GM19324 (cell line): ENCODE measurements at regions not wholly inside any gene's neighbourhood (a gene's known extent, or its start where the extent isn't known, plus 50 kb on each side); places are given as distances from the start of the nearest gene placed in this dataset.

Source experiments
- ATAC-seq: cut with Tn5 transposase; IDR thresholded peaks from one replicate; pipeline ENCODE4 v1.9.1; 2021; ENCODE audit warnings: mild to moderate bottlenecking, moderate library complexity; ENCODE audit not compliant: unreplicated experiment, low FRiP score

- no peak for ATAC-seq
These were observed 176.8 kb downstream of the HHIPL2 start for GRCh38 chr1:222370913-222371675.

GRCh38 chr1:222370081-222370912 lies 177.6 kb downstream of the HHIPL2 start:
- no peak for ATAC-seq

- ATAC-seq = no peak
These were observed 178.8 kb downstream of the HHIPL2 start for GRCh38 chr1:222369148-222369547.

GRCh38 chr1:222358100-222358499 lies 189.8 kb downstream of the HHIPL2 start:
- no peak for ATAC-seq

- ATAC-seq = no peak
These were observed 190.7 kb downstream of the HHIPL2 start for GRCh38 chr1:222357252-222357651.

- no peak for ATAC-seq
These were observed 200.3 kb downstream of the HHIPL2 start for GRCh38 chr1:222347627-222348026.

- ATAC-seq = no peak
These were observed 200.9 kb downstream of the HHIPL2 start for GRCh38 chr1:222346955-222347354.

- ATAC-seq = no peak
These were observed 208.4 kb downstream of the HHIPL2 start for GRCh38 chr1:222339376-222339947.

GRCh38 chr1:222335586-222335985 lies 212.3 kb downstream of the HHIPL2 start:
- ATAC-seq = no peak

- no peak for ATAC-seq
These were observed 213.8 kb downstream of the HHIPL2 start for GRCh38 chr1:222334026-222334680.

GRCh38 chr1:222331765-222332164 lies 216.1 kb downstream of the HHIPL2 start:
- ATAC-seq = no peak

GRCh38 chr1:222331340-222331739 lies 216.6 kb downstream of the HHIPL2 start:
- no peak for ATAC-seq

- no peak for ATAC-seq
These were observed 218.3 kb downstream of the HHIPL2 start for GRCh38 chr1:222329493-222330045.

GRCh38 chr1:222326710-222327036 lies 221.2 kb downstream of the HHIPL2 start:
- no peak for ATAC-seq

GRCh38 chr1:222326006-222326709 lies 221.7 kb downstream of the HHIPL2 start:
- no peak for ATAC-seq

- ATAC-seq = no peak
These were observed 222.4 kb downstream of the HHIPL2 start for GRCh38 chr1:222325506-222325905.

GRCh38 chr1:222314839-222315238 lies 233.1 kb downstream of the HHIPL2 start:
- ATAC-seq = no peak

- ATAC-seq = no peak
These were observed 237.1 kb downstream of the HHIPL2 start for GRCh38 chr1:222310836-222311235.

- no peak for ATAC-seq
These were observed 240.3 kb downstream of the HHIPL2 start for GRCh38 chr1:222307621-222308020.

GRCh38 chr1:222306512-222306911 lies 241.4 kb downstream of the HHIPL2 start:
- ATAC-seq = no peak
